Coronary artery (tissue), 2 donors: ENCODE measurements at regions not wholly inside any gene's neighbourhood (a gene's known extent, or its start where the extent isn't known, plus 50 kb on each side); places are given as distances from the start of the nearest gene placed in this dataset.
"Not testable (repeated sequence)": the region's sequence is repeated elsewhere in the genome, so short reads cannot be mapped to it uniquely, and the experiment has no call there.

Experiments used
- DNase-seq: peaks from one replicate; pipeline ENCODE4 v3.0.0-alpha.2; 2017; ENCODE audit warnings: low spot score
- H3K27ac ChIP-seq, 2 donors: fragments of 200-600 bp; sonication (generic); one replicate each; pipeline ENCODE4 v1.5.1; 2016 to 2019
- H3K4me3 ChIP-seq: fragments of 200-600 bp; sonication (generic); 2 replicates; pipeline ENCODE4 v1.5.1; 2016; ENCODE audit warnings: mild to moderate bottlenecking, moderate library complexity
- TF ChIP-seq, protein P1 (sequence below): fragments of 200-600 bp; sonication (generic); IDR thresholded peaks from one replicate; pipeline ENCODE4 v1.5.1; 2019; ENCODE audit warnings: antibody characterized with exemption

DNA sequence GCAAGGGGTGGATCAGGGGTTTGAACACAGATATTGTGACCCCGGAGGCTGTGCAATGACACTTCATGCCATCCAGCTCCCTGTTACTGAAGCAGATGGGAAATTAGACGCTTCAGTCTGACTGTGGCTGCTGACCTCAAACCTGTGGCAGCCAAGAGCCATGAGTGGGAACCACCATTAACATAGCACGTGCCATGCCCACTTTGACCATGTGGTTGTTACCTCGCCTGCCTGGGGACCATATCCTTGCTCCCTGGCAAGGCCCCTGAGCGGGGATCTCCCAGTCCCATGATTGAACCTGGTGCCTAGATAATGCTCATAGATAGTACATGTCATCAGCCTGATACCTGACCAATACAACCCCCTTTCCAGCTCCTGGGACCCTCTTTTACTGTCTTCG, 68.9 kb downstream of the CYP26B1 start:
- no peak overlapping the region for H3K4me3 ChIP-seq
- TF ChIP-seq, protein P1, sequence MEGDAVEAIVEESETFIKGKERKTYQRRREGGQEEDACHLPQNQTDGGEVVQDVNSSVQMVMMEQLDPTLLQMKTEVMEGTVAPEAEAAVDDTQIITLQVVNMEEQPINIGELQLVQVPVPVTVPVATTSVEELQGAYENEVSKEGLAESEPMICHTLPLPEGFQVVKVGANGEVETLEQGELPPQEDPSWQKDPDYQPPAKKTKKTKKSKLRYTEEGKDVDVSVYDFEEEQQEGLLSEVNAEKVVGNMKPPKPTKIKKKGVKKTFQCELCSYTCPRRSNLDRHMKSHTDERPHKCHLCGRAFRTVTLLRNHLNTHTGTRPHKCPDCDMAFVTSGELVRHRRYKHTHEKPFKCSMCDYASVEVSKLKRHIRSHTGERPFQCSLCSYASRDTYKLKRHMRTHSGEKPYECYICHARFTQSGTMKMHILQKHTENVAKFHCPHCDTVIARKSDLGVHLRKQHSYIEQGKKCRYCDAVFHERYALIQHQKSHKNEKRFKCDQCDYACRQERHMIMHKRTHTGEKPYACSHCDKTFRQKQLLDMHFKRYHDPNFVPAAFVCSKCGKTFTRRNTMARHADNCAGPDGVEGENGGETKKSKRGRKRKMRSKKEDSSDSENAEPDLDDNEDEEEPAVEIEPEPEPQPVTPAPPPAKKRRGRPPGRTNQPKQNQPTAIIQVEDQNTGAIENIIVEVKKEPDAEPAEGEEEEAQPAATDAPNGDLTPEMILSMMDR, result no peak
- no peak overlapping the region for H3K27ac ChIP-seq
- no peak for DNase-seq

DNA sequence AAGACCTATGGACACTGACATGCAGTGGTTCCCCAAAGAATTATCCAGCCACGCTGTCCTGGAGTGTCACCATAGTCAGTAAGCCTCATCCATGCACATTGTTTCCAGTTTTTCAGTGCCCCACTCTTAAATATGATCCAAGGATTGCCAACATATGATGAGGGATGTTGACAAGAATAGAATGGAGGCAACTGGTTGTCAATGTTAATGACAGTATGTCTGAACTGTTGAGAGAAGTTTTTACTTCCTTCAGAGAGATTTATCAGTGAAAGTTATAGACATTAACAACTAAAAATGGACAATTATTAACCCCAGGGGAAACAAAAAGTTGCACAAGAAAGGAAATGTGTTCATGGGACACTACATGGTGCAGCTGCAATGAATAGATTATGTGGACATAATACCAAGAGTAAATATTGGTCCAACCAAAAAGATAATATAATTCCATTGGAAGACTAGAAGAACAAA, 69.9 kb downstream of the CYP26B1 start:
- Histone ChIP-seq H3K4me3 (no peak overlapping the region), H3K27ac (no peak overlapping the region)
- TF ChIP-seq, protein P1, result no peak
- no peak for DNase-seq

DNA sequence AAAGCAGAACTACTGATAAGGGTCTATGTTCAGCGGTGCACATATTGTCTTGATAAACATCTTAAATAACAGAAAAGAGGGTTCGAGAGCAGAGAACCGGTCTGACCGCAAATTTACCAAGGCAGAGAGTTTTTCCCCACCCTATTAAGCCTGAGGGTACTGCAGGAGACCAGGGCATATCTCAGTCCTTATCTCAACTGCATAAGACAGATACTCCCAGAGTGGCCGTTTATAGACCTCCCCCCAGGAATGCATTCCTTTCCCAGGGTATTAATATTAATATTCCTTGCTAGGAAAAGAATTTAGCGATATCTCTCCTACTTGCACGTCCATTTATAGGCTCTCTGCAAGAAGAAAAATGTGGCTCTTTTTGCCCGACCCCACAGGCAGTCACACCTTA, 74.3 kb downstream of the CYP26B1 start:
- H3K27ac ChIP-seq, DNase-seq, H3K4me3 ChIP-seq: not testable (repeated sequence)

DNA sequence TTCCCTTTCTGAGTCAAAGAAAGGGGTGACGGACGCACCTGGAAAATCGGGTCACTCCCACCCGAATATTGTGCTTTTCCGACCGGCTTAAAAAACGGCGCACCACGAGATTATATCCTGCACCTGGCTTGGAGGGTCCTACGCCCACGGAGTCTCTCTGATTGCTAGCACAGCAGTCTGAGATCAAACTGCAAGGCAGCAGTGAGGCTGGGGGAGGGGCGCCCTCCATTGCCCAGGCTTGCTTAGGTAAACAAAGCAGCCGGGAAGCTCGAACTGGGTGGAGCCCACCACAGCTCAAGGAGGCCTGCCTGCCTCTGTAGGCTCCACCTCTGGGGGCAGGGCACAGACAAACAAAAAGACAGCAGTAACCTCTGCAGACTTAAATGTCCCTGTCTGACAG, 83.5 kb downstream of the CYP26B1 start:
- not testable (repeated sequence) for H3K4me3 ChIP-seq, H3K27ac ChIP-seq, DNase-seq

DNA sequence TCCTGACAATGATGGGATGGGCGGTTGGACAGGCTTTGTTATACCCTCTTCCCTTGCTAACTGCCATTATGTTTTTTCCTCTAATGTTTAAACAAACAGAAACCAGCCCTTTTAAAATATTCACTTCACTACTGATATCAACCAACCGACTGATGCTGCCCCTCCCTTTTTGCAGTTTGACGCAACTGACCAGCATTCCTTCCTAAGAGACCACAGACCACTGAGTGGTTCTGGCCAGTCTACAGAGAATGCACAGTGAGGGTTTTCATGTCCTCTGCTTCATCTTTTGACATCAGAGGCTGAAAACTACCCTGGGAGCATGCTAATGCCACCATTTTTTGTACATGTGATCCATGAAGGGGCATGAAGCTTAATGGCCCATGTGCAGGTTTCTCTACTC, 85.3 kb downstream of the CYP26B1 start:
- H3K27ac ChIP-seq, result no peak overlapping the region
- TF ChIP-seq, protein P1, result no peak
- DNase-seq, result no peak
- H3K4me3 ChIP-seq, result no peak overlapping the region

DNA sequence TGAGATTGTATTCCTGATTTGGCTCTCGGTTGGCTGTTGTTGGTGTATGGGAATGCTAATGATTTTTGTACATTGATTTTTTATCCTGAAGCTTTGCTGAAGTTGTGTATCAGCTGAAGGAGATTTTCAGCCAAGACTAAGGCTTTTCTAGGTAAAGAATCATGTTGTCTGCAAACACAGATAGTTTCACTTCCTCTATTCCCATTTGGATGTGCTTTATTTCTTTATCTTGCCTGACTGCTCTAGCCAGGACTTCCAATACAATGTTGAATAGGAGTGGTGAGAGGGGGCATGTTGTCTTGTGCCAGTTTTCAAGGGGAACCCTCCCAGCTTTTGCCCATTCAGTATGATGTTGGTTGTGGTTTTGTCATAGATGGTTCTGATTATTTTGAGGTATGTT, 90.4 kb downstream of the CYP26B1 start:
- DNase-seq, result no peak
- Histone ChIP-seq H3K4me3 (no peak overlapping the region), H3K27ac (no peak overlapping the region)
- TF ChIP-seq, protein P1, result no peak

DNA sequence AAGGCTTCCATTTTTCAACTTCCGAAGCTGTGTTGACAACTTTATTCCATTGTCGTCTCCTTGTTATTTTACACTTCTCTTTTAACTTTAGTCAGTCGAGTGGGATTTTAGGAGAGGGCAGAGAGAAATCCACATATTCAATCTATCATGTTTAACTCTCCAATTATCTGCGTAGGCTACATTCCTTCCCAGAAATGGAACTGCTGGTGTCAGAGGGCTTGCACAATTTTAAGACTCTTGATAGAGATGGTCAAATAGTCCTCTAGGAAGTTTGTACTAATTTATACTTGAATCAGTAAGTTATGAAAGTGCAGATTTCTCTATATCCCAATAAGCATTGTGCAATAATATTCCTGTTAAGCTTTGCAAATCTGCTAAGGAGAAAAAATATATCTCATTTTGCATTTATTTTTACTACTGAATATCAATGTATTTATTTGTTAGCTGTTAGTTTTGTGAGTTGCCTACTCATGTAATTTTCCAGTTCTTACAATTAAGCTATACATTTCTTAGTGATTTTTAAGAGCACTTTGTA, 95.6 kb downstream of the CYP26B1 start:
- TF ChIP-seq, protein P1, result no peak
- no peak for DNase-seq
- Histone ChIP-seq H3K4me3 (no peak overlapping the region), H3K27ac (no peak overlapping the region)

DNA sequence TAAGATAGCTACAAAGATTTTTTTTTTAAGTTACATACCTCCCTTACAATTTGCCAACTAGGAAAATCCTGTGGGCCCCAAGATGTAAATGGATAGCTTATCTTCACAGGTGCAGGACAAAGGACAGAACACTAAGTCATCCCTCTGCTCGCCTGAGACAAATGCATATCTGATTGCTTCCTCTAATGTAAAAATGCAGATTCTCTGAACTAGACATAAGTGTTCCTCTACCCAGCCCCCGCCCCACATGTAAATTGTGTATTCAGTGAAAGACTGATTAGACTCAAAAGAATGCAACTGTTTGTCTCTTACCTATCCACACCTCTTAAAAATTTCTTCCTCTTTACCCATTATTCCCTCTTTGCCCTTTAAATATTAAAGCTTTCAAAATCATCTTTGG, 96.5 kb downstream of the CYP26B1 start:
- DNase-seq, result no peak
- no peak overlapping the region for H3K4me3 ChIP-seq
- TF ChIP-seq, protein P1, result no peak
- H3K27ac ChIP-seq, result no peak overlapping the region
